Neural progenitor cell (in vitro differentiated cells): ENCODE measurements at regions not wholly inside any gene's neighbourhood (a gene's known extent, or its start where the extent isn't known, plus 50 kb on each side); places are given as distances from the start of the nearest gene placed in this dataset.

Source experiments
- DNase-seq: peaks from one replicate; pipeline ENCODE4 v3.0.0-alpha.2; 2016; ENCODE audit warnings: low spot score
- H2AFZ ChIP-seq: fragments of 200-600 bp; sonication (generic); replicated peaks from 2 replicates; pipeline ENCODE4 v1.6.1; 2016; ENCODE audit warnings: antibody characterized with exemption
- H3F3A ChIP-seq: fragments of 200-600 bp; sonication (generic); 2 replicates; pipeline ENCODE4 v1.6.1; 2016; ENCODE audit warnings: antibody characterized with exemption, low read depth
- H3K27ac ChIP-seq: fragments of 200-600 bp; sonication (generic); 2 replicates; pipeline ENCODE4 v1.5.1; 2016; ENCODE audit warnings: mild to moderate bottlenecking
- H3K27me3 ChIP-seq: fragments of 200-600 bp; sonication (generic); 2 replicates; pipeline ENCODE4 v1.6.1; 2016; ENCODE audit warnings: mild to moderate bottlenecking, moderate library complexity
- H3K36me3 ChIP-seq: fragments of 200-600 bp; sonication (generic); 2 replicates; pipeline ENCODE4 v1.5.1; 2016
- H3K4me1 ChIP-seq: fragments of 200-600 bp; sonication (generic); 2 replicates; pipeline ENCODE4 v1.6.1; 2016; ENCODE audit warnings: mixed run types
- H3K4me2 ChIP-seq: fragments of 200-600 bp; sonication (generic); 2 replicates; pipeline ENCODE4 v1.6.1; 2016
- H3K4me3 ChIP-seq: fragments of 200-600 bp; sonication (generic); 2 replicates; pipeline ENCODE4 v1.5.1; 2016
- H3K79me2 ChIP-seq: fragments of 200-600 bp; sonication (generic); 2 replicates; pipeline ENCODE4 v1.6.1; 2016; ENCODE audit warnings: low read depth
- H3K9ac ChIP-seq: fragments of 200-600 bp; sonication (generic); 2 replicates; pipeline ENCODE4 v1.6.1; 2016
- H3K9me3 ChIP-seq: fragments of 200-600 bp; sonication (generic); 2 replicates; pipeline ENCODE4 v1.5.1; 2016; ENCODE audit warnings: low read depth
- H4K20me1 ChIP-seq: fragments of 200-600 bp; sonication (generic); 2 replicates; pipeline ENCODE4 v1.6.1; 2016; ENCODE audit warnings: low read depth
- H3K27ac Mint-ChIP-seq: 3 replicates; pipeline ENCODE4 v1.8.0; 2021; ENCODE audit warnings: mixed read lengths
- H3K27me3 Mint-ChIP-seq: 2 replicates; pipeline ENCODE4 v1.8.0; 2022; ENCODE audit warnings: low read depth, mild to moderate bottlenecking, inconsistent platforms, moderate library complexity, mixed read lengths; ENCODE audit not compliant: insufficient read depth
- H3K36me3 Mint-ChIP-seq: 3 replicates; pipeline ENCODE4 v1.8.0; 2021; ENCODE audit warnings: mixed read lengths
- H3K4me1 Mint-ChIP-seq: 3 replicates; pipeline ENCODE4 v1.8.0; 2021; ENCODE audit warnings: mixed read lengths
- H3K4me3 Mint-ChIP-seq: 3 replicates; pipeline ENCODE4 v1.8.0; 2021; ENCODE audit warnings: mild to moderate bottlenecking, moderate library complexity, mixed read lengths
- H3K9me3 Mint-ChIP-seq: 3 replicates; pipeline ENCODE4 v1.8.0; 2020; ENCODE audit warnings: mixed read lengths
- EZH2 ChIP-seq: fragments of 200-600 bp; sonication (generic); IDR thresholded peaks from 2 replicates; pipeline ENCODE4 v1.6.1; 2017; ENCODE audit warnings: antibody characterized with exemption, mild to moderate bottlenecking, moderate library complexity
- EZH2phosphoT487 ChIP-seq: fragments of 200-600 bp; sonication (generic); IDR thresholded peaks from 2 replicates; pipeline ENCODE4 v1.6.1; 2017; ENCODE audit warnings: antibody characterized with exemption
- TF ChIP-seq, protein P1 (sequence below): fragments of 200-600 bp; sonication (generic); IDR thresholded peaks from 2 replicates; pipeline ENCODE4 v1.5.1; 2017; ENCODE audit warnings: antibody characterized with exemption, mild to moderate bottlenecking

DNA sequence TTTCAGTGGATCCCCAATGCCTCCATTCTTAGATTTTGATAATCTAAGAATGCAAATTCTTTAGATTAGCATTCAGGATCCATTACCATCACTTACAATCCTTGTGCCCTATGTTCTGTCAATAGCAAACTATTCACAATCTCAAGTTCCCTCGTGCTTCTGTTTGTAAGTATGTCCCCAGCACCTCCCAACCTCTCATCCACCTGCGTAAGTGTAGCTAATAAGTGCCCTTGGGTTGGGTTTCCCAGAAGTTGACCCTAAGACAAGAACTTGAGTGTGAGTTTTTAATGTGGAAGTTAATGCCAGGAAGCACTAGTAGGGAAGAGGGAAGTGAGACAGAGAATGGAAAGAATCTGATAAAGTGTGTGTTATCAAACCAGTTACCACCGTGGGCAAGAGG is 72.6 kb upstream of the PAK5 start:
- DNase-seq = no peak
- no peaks in the 10 kb centered on the region for H3K36me3 ChIP-seq
- Mint-ChIP-seq H3K27me3 (peaks cover 3% of the 10 kb centered on the region), H3K4me1 (peaks cover 15% of the 10 kb centered on the region), H3K27ac (no peak overlapping the region), H3K4me3 (no peak overlapping the region), H3K9me3 (no peaks in the 10 kb centered on the region), H3K36me3 (no peaks in the 10 kb centered on the region)
- no peaks in the 10 kb centered on the region for H3K79me2 ChIP-seq
- no peak overlapping the region for H3K9ac ChIP-seq
- H4K20me1 ChIP-seq = no peaks in the 10 kb centered on the region
- TF ChIP-seq, protein P1, sequence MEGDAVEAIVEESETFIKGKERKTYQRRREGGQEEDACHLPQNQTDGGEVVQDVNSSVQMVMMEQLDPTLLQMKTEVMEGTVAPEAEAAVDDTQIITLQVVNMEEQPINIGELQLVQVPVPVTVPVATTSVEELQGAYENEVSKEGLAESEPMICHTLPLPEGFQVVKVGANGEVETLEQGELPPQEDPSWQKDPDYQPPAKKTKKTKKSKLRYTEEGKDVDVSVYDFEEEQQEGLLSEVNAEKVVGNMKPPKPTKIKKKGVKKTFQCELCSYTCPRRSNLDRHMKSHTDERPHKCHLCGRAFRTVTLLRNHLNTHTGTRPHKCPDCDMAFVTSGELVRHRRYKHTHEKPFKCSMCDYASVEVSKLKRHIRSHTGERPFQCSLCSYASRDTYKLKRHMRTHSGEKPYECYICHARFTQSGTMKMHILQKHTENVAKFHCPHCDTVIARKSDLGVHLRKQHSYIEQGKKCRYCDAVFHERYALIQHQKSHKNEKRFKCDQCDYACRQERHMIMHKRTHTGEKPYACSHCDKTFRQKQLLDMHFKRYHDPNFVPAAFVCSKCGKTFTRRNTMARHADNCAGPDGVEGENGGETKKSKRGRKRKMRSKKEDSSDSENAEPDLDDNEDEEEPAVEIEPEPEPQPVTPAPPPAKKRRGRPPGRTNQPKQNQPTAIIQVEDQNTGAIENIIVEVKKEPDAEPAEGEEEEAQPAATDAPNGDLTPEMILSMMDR = no peak
- TF ChIP-seq EZH2phosphoT487 (no peak), EZH2 (no peak)
- H3K4me2 ChIP-seq = no peak overlapping the region
- no peaks in the 10 kb centered on the region for H3K27me3 ChIP-seq
- H3K4me3 ChIP-seq = no peak overlapping the region
- H3F3A ChIP-seq = no peaks in the 10 kb centered on the region
- H3K27ac ChIP-seq = no peak overlapping the region
- no peak overlapping the region for H2AFZ ChIP-seq
- H3K4me1 ChIP-seq = peaks cover 4% of the 10 kb centered on the region
- no peaks in the 10 kb centered on the region for H3K9me3 ChIP-seq

DNA sequence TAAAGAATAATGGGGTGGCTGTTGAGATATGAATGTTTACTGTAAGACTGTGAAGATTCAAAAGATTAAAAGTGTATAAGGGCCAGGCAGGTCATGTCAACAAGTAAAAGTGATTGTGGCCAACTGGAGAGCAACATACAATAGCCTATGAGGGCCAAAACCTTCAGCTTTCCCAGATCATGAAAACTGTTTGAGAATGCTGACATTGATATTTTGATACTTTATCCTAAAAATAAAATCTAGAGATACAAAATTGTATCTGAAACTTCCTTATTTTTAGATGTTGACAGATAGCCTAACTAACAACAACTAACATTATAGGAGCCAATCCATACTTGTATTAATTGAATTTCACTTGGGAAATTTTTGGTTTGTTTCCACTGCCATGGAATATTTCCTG is 70.3 kb upstream of the PAK5 start:
- Histone ChIP-seq H3K9me3 (no peaks in the 10 kb centered on the region), H3K27ac (no peak overlapping the region), H3K4me3 (no peak overlapping the region), H3K27me3 (no peaks in the 10 kb centered on the region), H3K9ac (no peak overlapping the region), H3K79me2 (no peaks in the 10 kb centered on the region), H3K4me1 (peaks cover 4% of the 10 kb centered on the region), H2AFZ (no peak overlapping the region), H3K36me3 (no peaks in the 10 kb centered on the region), H3K4me2 (no peak overlapping the region), H4K20me1 (no peaks in the 10 kb centered on the region), H3F3A (no peaks in the 10 kb centered on the region)
- Mint-ChIP-seq H3K27me3 (peaks cover 3% of the 10 kb centered on the region), H3K4me1 (peaks cover 15% of the 10 kb centered on the region), H3K36me3 (no peaks in the 10 kb centered on the region), H3K27ac (no peak overlapping the region), H3K9me3 (no peaks in the 10 kb centered on the region), H3K4me3 (no peak overlapping the region)
- TF ChIP-seq EZH2phosphoT487 (no peak), EZH2 (no peak)
- TF ChIP-seq, protein P1 = no peak
- no peak for DNase-seq

DNA sequence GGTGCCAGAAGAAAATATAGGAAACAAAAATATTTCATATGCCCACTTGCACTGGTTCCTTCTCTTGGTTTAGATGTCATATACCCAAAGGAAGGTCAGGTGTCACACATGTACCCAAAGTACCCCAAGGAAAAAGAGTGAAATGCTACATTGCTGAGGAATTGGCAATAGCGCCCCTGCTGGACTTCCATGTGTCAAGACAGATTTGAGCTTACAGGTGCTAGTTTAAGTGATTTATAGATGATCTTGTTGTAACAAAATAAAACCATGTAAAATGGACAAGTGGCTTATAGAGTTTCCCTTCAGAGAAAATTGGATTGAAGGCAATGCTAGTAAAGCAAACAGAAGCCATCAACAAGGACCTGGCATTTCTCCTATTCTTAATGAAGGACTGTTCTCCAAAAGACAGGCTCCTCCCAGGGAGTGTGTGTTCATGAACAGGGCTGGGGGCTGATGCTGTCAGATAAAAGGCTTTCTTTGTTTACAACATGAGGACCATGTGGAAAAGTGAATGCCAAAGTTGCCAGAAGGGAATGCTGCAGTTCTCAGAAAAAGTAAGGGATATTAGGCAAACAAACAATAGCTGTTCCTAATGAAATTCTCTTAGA is 64.3 kb upstream of the PAK5 start:
- TF ChIP-seq EZH2 = no peak
- TF ChIP-seq, protein P1 = peak; percentile 93

More for the DNA sequence above, 64.3 kb upstream of the PAK5 start:
- DNase-seq = peak; percentile 70
- Histone ChIP-seq H4K20me1 (no peaks in the 10 kb centered on the region), H3K4me3 (no peak overlapping the region), H2AFZ (peak overlapping the region; percentile 75), H3K9ac (no peak overlapping the region), H3K27me3 (no peaks in the 10 kb centered on the region), H3K9me3 (no peaks in the 10 kb centered on the region), H3K27ac (no peak overlapping the region), H3K36me3 (no peaks in the 10 kb centered on the region), H3K4me2 (no peak overlapping the region), H3F3A (no peaks in the 10 kb centered on the region), H3K4me1 (no peaks in the 10 kb centered on the region), H3K79me2 (no peaks in the 10 kb centered on the region)
- Mint-ChIP-seq H3K36me3 (no peaks in the 10 kb centered on the region), H3K4me3 (no peak overlapping the region), H3K27me3 (no peaks in the 10 kb centered on the region), H3K27ac (no peak overlapping the region), H3K9me3 (no peaks in the 10 kb centered on the region), H3K4me1 (no peaks in the 10 kb centered on the region)
